Breast epithelium (tissue), 4 donors: ENCODE measurements at regions not wholly inside any gene's neighbourhood (a gene's known extent, or its start where the extent isn't known, plus 50 kb on each side); places are given as distances from the start of the nearest gene placed in this dataset.

ENCODE experiments used
- DNase-seq, 2 donors: peaks; one replicate each; pipeline ENCODE4 v3.0.0-alpha.2; 2019; ENCODE audit warnings: low spot score in 2 of 2
- H3K27ac ChIP-seq, 2 donors: fragments of 200-600 bp; sonication (generic) in 1 of 2; one replicate each; pipeline ENCODE4 v1.5.1; 2016 to 2019; ENCODE audit warnings: mild to moderate bottlenecking in 1 of 2
- H3K27me3 ChIP-seq, 2 donors: fragments of 200-600 bp; sonication (generic) in 1 of 2; one replicate each; pipeline versions ENCODE4 v1.5.1 to v1.6.0; 2017 to 2019; ENCODE audit warnings: control low read depth in 1 of 2, mild to moderate bottlenecking in 1 of 2
- H3K36me3 ChIP-seq: fragments of 200-600 bp; one replicate; pipeline ENCODE4 v1.5.1; 2019
- H3K4me1 ChIP-seq, 2 donors: fragments of 200-600 bp; sonication (generic); one replicate each; pipeline ENCODE4 v1.5.1; 2016 to 2019; ENCODE audit warnings: control low read depth in 1 of 2
- H3K4me3 ChIP-seq, 3 donors: fragments of 200-600 bp; sonication (generic); 1 replicate in 2 of 3; 2 replicates in 1 of 3; pipeline ENCODE4 v1.5.1; 2016 to 2019; ENCODE audit warnings: mild to moderate bottlenecking in 3 of 3, moderate library complexity in 2 of 3
- H3K9me3 ChIP-seq, 2 donors: fragments of 200-600 bp; sonication (generic) in 1 of 2; one replicate each; pipeline ENCODE4 v1.5.1; 2016 to 2019; ENCODE audit warnings: control low read depth in 1 of 2
- CTCF ChIP-seq, 3 donors: fragments of 450-650 bp; IDR thresholded peaks; one replicate each; pipeline ENCODE4 v1.5.1; 2016 to 2017; ENCODE audit warnings: antibody characterized with exemption in 3 of 3, mild to moderate bottlenecking in 3 of 3, moderate library complexity in 3 of 3
- POLR2A ChIP-seq: fragments of 450-650 bp; IDR thresholded peaks from one replicate; pipeline ENCODE4 v1.6.1; 2016; ENCODE audit warnings: antibody characterized with exemption, mild to moderate bottlenecking, moderate library complexity
- POLR2AphosphoS5 ChIP-seq, 3 donors: sonication (generic); formaldehyde crosslinking; IDR thresholded peaks; one replicate each; pipeline ENCODE4 v1.6.1; 2017; ENCODE audit warnings: antibody characterized with exemption in 3 of 3
- intact Hi-C: fragments of 100-400 bp; cut with DNase I; formaldehyde crosslinking; loops from one replicate; pipeline ENCODE4 v1.15.1; 2023; ENCODE audit warnings: low total_unique reads

GRCh38 chr21:32174819-32175218 lies 104.0 kb downstream of the MIS18A start:
- no peak overlapping the region for H3K4me3 ChIP-seq
- H3K9me3 ChIP-seq: peaks cover 0 to 3% of the 10 kb centered on the region in 2 donors
- H3K36me3 ChIP-seq: no peaks in the 10 kb centered on the region
- TF ChIP-seq CTCF (IDR thresholded peaks at IDR 0.05) (no peak), POLR2AphosphoS5 (IDR thresholded peaks at IDR 0.05) (no peak), POLR2A (no peak)
- no peaks in the 10 kb centered on the region for H3K27me3 ChIP-seq
- no peak for DNase-seq
- intact Hi-C loops: no loop called here
- H3K4me1 ChIP-seq: no peaks in the 10 kb centered on the region
- H3K27ac ChIP-seq: no peak overlapping the region

- Histone ChIP-seq H3K27ac (no peak overlapping the region), H3K9me3 (peaks cover 0 to 3% of the 10 kb centered on the region in 2 donors), H3K36me3 (no peaks in the 10 kb centered on the region), H3K4me1 (no peaks in the 10 kb centered on the region), H3K4me3 (no peak overlapping the region), H3K27me3 (no peaks in the 10 kb centered on the region)
- intact Hi-C loops: no loop called here
- no peak for DNase-seq
- no peak for TF ChIP-seq CTCF (IDR thresholded peaks at IDR 0.05)
- no peak for TF ChIP-seq POLR2A
- TF ChIP-seq POLR2AphosphoS5 (IDR thresholded peaks at IDR 0.05): no peak
These were observed 105.6 kb downstream of the MIS18A start for GRCh38 chr21:32173121-32173724.

- intact Hi-C loops: no loop called here
- H3K4me1 ChIP-seq: no peaks in the 10 kb centered on the region
- no peaks in the 10 kb centered on the region for H3K27me3 ChIP-seq
- TF ChIP-seq POLR2AphosphoS5 (IDR thresholded peaks at IDR 0.05) (no peak), POLR2A (no peak), CTCF (IDR thresholded peaks at IDR 0.05) (no peak)
- H3K9me3 ChIP-seq: peaks cover 0 to 3% of the 10 kb centered on the region in 2 donors
- H3K27ac ChIP-seq: no peak overlapping the region
- no peak for DNase-seq
- no peak overlapping the region for H3K4me3 ChIP-seq
- no peaks in the 10 kb centered on the region for H3K36me3 ChIP-seq
These were observed 106.7 kb downstream of the MIS18A start for GRCh38 chr21:32172106-32172505.

- intact Hi-C loops: no loop called here
- no peak for TF ChIP-seq POLR2AphosphoS5 (IDR thresholded peaks at IDR 0.05)
- TF ChIP-seq CTCF (IDR thresholded peaks at IDR 0.05): no peak
- TF ChIP-seq POLR2A: no peak
- H3K4me1 ChIP-seq: no peaks in the 10 kb centered on the region
- H3K4me3 ChIP-seq: no peak overlapping the region
- no peaks in the 10 kb centered on the region for H3K36me3 ChIP-seq
- DNase-seq: no peak
- peaks cover 0 to 7% of the 10 kb centered on the region in 2 donors for H3K9me3 ChIP-seq
- H3K27ac ChIP-seq: no peak overlapping the region
- no peaks in the 10 kb centered on the region for H3K27me3 ChIP-seq
These were observed 111.3 kb downstream of the MIS18A start for GRCh38 chr21:32167513-32167912.

GRCh38 chr21:32163386-32163785 lies 115.5 kb downstream of the MIS18A start:
- no peak for DNase-seq
- intact Hi-C loops: no loop called here
- TF ChIP-seq POLR2AphosphoS5 (IDR thresholded peaks at IDR 0.05): no peak
- TF ChIP-seq CTCF (IDR thresholded peaks at IDR 0.05): no peak
- TF ChIP-seq POLR2A: no peak
- Histone ChIP-seq H3K4me3 (no peak overlapping the region), H3K27ac (no peak overlapping the region), H3K4me1 (no peaks in the 10 kb centered on the region), H3K9me3 (peaks cover 0 to 4% of the 10 kb centered on the region in 2 donors), H3K36me3 (no peaks in the 10 kb centered on the region), H3K27me3 (no peaks in the 10 kb centered on the region)
